ENCODE measurements at regions not wholly inside any gene's neighbourhood (a gene's known extent, or its start where the extent isn't known, plus 50 kb on each side); places are given as distances from the start of the nearest gene placed in this dataset.

GRCh38 chr2:16589465-16589864 is 76.2 kb downstream of the CYRIA start:
- TF ChIP-seq, protein P1, sequence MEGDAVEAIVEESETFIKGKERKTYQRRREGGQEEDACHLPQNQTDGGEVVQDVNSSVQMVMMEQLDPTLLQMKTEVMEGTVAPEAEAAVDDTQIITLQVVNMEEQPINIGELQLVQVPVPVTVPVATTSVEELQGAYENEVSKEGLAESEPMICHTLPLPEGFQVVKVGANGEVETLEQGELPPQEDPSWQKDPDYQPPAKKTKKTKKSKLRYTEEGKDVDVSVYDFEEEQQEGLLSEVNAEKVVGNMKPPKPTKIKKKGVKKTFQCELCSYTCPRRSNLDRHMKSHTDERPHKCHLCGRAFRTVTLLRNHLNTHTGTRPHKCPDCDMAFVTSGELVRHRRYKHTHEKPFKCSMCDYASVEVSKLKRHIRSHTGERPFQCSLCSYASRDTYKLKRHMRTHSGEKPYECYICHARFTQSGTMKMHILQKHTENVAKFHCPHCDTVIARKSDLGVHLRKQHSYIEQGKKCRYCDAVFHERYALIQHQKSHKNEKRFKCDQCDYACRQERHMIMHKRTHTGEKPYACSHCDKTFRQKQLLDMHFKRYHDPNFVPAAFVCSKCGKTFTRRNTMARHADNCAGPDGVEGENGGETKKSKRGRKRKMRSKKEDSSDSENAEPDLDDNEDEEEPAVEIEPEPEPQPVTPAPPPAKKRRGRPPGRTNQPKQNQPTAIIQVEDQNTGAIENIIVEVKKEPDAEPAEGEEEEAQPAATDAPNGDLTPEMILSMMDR (IDR thresholded peaks at IDR 0.05), result no peak
- no peak for TF ChIP-seq POLR2A (IDR thresholded peaks at IDR 0.05)
- no peak for TF ChIP-seq EP300 (IDR thresholded peaks at IDR 0.05)
- no peak for TF ChIP-seq POLR2AphosphoS5 (IDR thresholded peaks at IDR 0.05)
